HG02938 (cell line): ENCODE measurements at regions not wholly inside any gene's neighbourhood (a gene's known extent, or its start where the extent isn't known, plus 50 kb on each side); places are given as distances from the start of the nearest gene placed in this dataset.
"Not testable (repeated sequence)": the region's sequence is repeated elsewhere in the genome, so short reads cannot be mapped to it uniquely, and the experiment has no call there.

Experiments
- ATAC-seq: cut with Tn5 transposase; IDR thresholded peaks from one replicate; pipeline ENCODE4 v1.9.1; 2021; ENCODE audit warnings: mild to moderate bottlenecking, moderate library complexity; ENCODE audit not compliant: unreplicated experiment

GRCh38 chr4:138588501-138588900 is 346.4 kb upstream of the SLC7A11 start:
- ATAC-seq: no peak

- no peak for ATAC-seq
Observed at GRCh38 chr4:138579146-138579545, 337.0 kb upstream of the SLC7A11 start.

GRCh38 chr4:138577826-138578225 is 335.7 kb upstream of the SLC7A11 start:
- not testable (repeated sequence) for ATAC-seq

- ATAC-seq: no peak
Observed at GRCh38 chr4:138577145-138577544, 335.0 kb upstream of the SLC7A11 start.

- ATAC-seq: no peak
Observed at GRCh38 chr4:138576684-138577083, 334.5 kb upstream of the SLC7A11 start.

- no peak for ATAC-seq
Observed at GRCh38 chr4:138573246-138573645, 331.1 kb upstream of the SLC7A11 start.

GRCh38 chr4:138572007-138572406 is 329.9 kb upstream of the SLC7A11 start:
- ATAC-seq: no peak

- ATAC-seq: no peak
Observed at GRCh38 chr4:138567696-138568095, 325.5 kb upstream of the SLC7A11 start.

GRCh38 chr4:138565576-138565975 is 323.4 kb upstream of the SLC7A11 start:
- ATAC-seq: no peak

- ATAC-seq: peak; percentile 67
Observed at GRCh38 chr4:138562544-138562991, 320.4 kb upstream of the SLC7A11 start.

GRCh38 chr4:138561906-138562305 is 319.8 kb upstream of the SLC7A11 start:
- no peak for ATAC-seq

- no peak for ATAC-seq
Observed at GRCh38 chr4:138561276-138561880, 319.2 kb upstream of the SLC7A11 start.

GRCh38 chr4:138560448-138560847 is 318.3 kb upstream of the SLC7A11 start:
- no peak for ATAC-seq

GRCh38 chr4:138558886-138559285 is 316.7 kb upstream of the SLC7A11 start:
- no peak for ATAC-seq

GRCh38 chr4:138555584-138555983 is 313.4 kb upstream of the SLC7A11 start:
- no peak for ATAC-seq

- no peak for ATAC-seq
Observed at GRCh38 chr4:138555108-138555507, 313.0 kb upstream of the SLC7A11 start.

- ATAC-seq: no peak
Observed at GRCh38 chr4:138553001-138553845, 311.1 kb upstream of the SLC7A11 start.

GRCh38 chr4:138542191-138542776 is 300.1 kb upstream of the SLC7A11 start:
- ATAC-seq: no peak

GRCh38 chr4:138540056-138540800 is 298.1 kb upstream of the SLC7A11 start:
- no peak for ATAC-seq

- ATAC-seq: no peak
Observed at GRCh38 chr4:138538743-138539142, 296.6 kb upstream of the SLC7A11 start.
